NCI-H345 treated with DMSO at 0.1 percent for 48 hours (cell line): ENCODE measurements at regions not wholly inside any gene's neighbourhood (a gene's known extent, or its start where the extent isn't known, plus 50 kb on each side); places are given as distances from the start of the nearest gene placed in this dataset.

ENCODE experiments used
- DNase-seq: peaks from one replicate; lab custom pipeline; 2025; ENCODE audit not compliant: unreplicated experiment; lab: John Stamatoyannopoulos, UW

DNA sequence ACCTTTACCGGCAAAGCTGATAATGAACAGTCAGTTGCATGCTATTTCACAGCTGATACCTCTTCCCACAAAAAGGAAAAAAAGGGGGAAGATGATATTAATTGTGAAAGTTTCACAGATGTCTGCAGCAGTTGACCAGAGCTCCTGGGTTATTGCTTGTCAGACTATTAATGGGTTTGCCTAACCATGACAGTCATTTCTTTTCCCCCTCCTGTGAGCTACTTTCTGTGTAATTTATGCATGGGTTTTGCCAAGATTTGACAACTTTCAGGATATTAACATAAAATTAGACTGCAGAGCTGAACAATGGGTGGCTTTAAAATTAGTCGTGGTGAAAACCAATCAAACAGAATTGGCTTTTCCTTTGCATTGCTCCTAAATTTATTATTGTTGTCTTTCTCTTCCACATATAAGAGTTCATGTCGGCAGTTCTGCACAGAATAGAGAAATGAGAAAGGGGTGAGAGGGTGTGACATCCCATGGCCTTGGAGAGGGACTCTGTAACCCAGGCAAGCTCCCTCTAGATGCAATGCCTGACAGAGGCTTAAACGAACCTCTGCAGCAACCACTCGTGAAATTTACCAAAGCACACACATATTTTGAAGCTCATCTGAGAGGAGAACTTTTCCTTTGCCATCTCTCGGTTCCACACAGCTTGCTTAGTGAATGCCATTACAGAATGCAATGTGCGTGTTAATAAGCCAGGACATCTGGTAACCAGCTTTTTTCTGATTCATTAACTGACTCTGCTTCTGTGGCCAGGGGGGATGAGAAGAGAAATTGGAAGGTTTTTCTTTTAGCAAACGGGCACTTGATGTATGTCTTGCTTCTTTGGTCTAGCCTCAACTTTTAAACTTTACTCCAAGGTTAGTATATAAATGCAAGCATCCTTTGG lies 82.2 kb upstream of the ITGA4 start:
- DNase-seq = no peak

DNA sequence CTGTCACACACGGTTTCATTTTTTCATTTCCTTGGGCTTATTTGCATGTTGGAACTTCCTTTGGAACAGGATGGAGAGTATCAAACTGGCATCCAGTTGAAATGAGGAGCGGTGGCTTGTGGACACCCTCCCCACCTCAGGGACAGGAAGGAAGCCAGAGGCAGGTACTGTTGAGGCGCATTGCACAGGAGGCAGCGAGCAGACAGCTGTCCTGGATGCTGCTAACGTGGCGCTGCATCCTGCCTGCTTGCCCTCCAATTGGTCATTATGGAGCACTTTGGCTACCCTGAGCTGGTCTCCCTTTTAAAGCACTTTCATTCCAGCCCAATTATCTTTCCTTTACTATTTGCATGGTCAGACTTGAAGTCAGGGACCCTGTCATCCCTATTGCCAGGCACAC lies 80.7 kb upstream of the ITGA4 start:
- DNase-seq = no peak

DNA sequence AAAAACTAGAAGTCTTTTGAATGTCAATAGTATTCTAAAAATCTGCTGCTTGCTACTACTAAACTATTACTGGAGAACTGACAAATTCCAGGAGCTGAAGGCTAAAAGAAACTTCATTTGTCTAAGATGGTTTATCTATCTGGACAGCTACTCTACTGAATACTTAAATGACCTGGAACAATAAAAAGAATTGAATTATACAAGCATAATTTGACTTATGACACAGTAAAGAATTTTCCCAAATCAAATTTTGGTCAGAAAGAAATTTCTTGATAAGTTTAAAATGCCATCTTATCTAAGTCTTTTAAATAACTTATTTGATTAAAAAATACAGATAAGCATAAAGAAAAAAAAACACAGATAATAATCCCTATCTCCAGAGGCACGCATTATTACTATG lies 80.2 kb upstream of the ITGA4 start:
- no peak for DNase-seq

DNA sequence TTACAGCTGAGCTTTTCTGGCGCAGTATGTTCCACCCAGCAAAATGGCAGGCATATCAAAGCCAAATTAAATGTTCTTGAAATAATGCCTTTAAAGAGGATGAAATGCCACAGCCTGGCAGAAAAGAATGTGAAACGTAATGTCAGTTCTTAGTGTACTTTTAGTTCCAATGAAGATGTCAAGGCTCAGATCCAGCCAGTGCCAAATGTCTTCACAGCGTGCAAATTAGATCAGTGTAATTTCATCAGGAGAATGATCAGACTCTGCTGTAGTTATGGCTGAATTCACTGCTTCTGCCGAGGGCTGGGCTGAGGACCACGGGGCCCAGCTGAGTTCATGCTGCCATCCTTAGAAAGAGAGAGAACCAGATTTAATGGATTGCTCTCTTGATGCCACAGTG lies 78.7 kb upstream of the ITGA4 start:
- DNase-seq = no peak

DNA sequence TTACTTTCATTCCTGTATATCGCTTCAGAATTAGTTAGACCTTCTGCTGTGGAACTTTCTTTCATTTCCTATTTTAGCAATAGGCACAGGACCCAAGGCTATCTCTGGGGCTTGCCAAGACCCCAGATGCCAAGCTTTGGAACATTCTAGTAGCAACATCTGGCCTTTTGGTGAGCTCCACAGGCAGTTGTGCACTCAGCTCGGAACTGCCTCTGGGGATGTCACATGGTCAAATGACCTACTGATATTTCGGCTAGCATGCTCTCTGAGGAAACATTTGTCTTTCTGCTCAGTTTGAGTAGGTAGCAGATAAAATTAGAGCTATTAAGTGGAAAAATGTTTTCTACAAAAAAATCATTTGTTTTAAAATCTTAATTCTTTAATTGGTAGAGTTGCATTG lies 76.6 kb upstream of the ITGA4 start:
- DNase-seq = no peak

DNA sequence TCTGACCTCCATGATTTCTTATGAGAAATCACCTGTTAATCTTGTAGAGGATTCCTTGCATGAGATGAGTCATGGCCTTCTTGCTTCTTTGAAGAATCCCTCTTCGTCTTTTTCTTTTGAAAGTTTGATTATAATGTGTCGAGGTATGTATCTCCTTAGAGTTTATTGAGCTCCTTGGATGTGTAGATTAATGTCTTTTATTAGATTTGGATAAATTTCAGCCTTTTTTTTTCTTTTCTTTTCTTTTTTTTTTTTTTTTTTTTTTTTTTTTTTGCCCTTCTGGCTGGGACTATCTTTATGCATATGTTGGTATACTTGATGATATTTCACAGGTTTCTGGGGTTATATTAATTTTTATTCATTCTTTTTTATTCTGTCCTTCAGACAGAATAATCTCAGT lies 72.3 kb upstream of the ITGA4 start:
- DNase-seq = no peak

DNA sequence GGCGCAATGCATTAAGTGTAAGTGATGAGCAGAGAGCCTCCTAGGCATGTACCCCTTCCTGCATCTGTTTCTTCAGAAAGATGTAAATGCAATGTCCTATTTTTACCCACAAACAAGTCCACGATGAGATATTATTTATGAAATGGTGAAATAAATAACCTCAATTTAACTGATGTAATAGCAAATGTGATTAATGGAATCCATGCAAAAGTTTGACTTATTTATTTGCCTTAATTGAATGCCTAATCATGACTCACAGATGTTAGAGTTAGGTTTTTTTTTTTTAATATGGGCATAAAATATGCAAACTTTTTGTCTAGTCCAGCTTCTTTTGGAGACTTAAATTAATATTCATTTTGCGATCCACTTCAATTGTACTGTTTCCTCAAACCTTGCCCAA lies 67.7 kb upstream of the ITGA4 start:
- DNase-seq = no peak

DNA sequence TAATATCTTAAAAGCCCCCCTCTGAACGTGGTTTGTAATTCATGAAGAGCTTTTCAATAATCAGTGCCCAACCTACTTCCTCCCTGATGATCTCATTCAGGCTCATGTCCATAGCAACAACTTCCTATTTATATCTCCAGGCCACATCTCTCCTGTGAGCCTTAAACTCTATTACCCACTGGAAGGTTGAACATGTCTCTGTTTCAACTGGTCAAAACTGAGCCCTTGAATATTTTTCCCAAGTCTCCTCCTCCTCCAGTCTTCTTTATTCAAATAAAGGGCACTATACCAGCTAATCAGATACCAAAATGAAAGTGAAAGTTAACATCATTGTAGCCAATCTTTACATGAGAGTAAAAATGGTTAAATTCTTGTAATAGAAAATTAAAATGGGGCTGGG lies 63.7 kb upstream of the ITGA4 start:
- no peak for DNase-seq

DNA sequence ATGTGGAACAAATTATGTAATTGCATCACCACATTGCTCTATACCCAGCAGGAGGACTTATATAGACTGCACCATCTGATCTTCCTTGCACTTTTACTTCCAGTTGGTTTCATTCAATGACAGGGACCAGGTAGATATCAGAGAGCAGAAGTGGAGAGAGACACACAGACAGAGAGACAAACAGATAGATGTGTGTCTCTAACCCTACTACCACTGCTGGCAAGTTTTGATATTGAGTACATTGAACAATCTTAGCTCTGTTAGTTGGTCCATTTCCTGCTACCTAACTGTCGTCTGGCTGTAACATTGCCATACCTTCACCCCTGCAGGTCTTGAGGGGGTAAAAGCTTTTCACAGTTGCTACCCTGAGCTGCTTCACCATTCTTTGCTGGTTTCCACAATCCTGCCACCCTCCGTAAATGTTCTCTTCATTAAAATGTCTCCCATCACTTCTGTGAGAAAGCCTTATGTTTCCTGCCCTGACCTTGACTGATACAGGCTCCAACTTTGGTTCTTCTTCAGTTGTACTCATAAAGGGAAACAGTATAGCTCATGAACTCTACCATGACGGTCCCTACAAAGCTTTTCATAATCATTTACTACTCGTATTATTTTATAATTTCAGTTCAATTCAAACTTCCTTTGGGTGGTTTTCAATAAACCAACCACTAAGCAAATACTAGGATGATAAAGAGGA lies 62.3 kb upstream of the ITGA4 start:
- DNase-seq = no peak

DNA sequence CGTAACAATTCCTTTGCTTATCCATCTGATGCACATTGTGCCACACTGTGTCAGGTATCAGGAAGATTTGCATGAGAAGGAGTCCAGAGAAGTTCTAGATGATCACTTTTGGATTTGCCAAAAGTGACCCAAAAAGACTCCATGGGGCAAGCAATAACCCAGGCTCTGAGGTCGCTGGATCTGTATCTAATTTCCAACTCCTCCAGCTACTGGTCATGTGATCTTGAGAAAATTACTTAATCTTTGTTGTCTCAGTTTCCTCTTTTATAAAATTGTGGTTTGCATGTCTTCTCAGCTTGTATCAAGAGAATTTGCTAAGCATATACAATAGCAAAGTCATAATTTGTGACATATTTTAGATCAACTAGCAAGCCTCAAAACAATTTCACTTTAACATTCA lies 61.3 kb upstream of the ITGA4 start:
- no peak for DNase-seq

DNA sequence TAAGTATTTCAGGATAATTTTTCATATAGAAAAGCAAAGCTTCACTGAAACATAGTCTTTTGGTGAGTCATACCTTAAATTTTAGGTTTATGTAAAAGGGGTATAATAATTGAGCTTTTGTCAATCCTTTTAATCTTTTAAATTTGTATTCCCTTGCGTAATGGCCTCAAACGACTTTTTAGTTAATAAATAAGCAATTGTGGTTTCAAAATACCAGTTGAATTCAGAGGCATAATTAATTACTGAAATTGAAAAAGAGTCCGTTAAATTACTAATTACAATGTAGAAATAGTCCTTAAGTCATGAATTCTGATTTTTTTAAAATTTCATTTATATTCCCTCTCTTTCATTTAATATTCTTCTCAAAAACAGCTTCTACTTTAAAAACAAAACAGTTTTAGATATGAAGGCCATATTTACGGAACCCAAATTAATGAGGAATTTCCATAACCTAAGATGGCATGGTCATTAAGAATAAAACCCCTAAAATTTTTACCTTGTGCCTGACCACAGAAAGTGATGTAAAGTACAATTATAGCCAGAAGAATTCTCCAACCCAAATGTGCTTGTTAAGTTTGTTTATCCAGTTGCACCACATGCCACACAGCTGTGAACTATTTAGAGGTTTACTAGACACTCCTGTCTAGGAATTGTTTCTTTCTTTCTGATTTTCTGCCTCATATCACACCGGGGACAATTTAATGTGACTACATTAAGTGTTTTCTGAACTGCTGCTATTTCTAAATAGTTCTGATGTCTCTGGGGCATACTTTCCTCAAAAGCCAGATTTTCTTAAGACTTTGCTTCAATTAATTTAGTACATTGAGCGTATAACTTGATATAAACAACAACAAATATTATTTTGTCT lies 60.7 kb upstream of the ITGA4 start:
- no peak for DNase-seq

DNA sequence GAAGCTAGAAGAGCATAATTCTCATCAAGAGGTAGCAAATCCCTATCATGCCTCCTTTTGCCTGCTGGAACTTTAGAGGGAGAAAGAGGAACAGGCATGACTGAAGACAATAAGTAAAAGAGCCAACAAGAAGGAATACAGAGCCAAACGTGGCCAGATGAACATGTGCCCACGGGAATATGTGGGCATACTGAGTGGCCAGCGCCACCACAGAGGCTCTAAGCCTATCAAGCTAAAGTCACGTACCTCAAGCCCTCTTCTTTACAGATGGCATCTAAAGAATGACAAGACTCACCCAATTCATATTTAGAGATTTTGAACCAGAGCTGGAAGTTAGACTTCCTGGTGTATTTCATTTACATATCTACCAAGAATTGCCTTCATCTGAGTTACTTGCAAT lies 59.9 kb upstream of the ITGA4 start:
- DNase-seq = no peak

DNA sequence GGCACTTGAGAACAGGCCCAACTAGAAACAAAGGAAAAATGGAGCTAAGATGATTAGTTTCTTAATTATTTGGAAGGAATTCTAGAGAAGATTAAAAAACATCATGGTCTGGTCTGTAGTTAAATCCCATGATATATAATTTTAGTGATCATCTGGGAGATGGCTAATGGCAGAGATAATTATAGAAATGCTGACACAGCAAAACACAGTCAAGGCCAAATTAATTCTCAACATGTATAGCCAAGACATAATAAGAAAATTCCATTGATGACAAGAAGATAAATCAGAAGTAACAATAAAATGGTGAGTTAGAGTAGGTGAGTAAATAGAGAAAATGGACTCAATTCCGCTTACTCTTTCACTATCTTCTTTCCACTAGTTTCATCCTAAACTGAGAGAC lies 59.2 kb upstream of the ITGA4 start:
- no peak for DNase-seq

DNA sequence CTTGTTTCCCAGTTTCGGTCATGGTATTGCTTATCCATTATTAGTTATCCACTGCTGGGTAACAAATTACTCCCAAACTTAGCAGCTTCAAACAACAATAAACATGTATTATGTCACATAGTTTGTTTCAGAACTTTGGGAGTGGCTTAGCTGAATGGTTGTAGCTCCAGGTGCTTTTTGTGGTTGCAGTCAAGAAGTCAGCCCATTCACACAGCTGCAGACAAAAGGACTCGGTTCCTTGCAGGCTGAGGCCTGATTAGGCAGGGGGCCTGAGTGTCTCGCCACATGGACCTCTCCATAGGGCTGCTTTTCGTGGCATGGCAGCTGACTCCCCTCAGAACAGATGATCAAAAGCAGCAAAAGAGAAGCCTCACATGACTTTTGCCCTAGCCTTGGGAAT lies 58.2 kb upstream of the ITGA4 start:
- no peak for DNase-seq

DNA sequence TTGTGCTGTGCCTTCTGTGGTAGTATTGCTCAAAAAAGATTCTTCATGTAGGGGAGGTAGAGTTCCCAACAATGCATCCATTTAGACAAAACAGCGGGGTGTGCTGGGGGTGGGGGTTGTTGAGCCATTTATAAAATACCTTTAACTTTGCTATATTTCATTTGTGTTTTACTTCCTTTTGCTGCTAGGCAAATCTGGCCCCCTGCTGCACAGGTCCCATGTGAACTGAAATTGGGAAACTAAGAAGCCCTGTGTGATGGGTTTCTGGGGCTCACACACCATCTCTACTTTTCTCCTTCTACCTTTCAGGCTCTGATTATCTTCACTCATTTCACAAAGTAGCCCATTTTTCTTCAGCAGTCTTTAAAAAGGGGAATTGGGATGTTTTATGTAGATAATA lies 52.7 kb upstream of the ITGA4 start:
- DNase-seq = no peak

DNA sequence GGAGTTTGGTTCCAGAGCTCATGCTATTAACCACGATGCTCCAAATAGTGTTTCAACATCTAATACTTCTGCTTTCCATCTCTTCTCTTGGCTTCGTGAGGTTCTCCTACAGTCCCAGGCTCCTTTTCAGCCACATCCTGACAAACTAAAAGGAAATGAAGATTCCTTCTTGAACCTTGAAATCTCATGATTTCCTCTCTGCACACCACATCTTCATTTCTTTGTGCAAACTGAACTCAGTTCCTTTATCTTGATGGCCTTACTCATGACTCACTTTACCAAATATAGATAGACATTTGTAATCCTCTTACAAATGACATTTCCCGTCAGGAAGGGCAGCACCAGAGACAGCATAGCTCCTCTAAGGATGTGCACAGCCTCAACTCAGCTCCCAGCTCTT lies 50.0 kb upstream of the ITGA4 start:
- DNase-seq = no peak
